ENCODE measurements at regions not wholly inside any gene's neighbourhood (a gene's known extent, or its start where the extent isn't known, plus 50 kb on each side); places are given as distances from the start of the nearest gene placed in this dataset.

GRCh38 chr6:103538381-103538780 lies 1321.3 kb downstream of the HACE1 start:
- Mint-ChIP-seq H3K27me3 (ENCODE audit: low read depth) (no peaks in the 10 kb centered on the region), H3K27ac (no peak overlapping the region), H3K9me3 (no peaks in the 10 kb centered on the region), H3K36me3 (no peaks in the 10 kb centered on the region), H3K4me1 (no peaks in the 10 kb centered on the region), H3K4me3 (no peak overlapping the region)
- TF ChIP-seq CTCF (IDR thresholded peaks at IDR 0.05; ENCODE audit: unreplicated experiment) = no peak
- no peak for DNase-seq (ENCODE audit: low spot score in 2 of 2, unreplicated experiment in 2 of 2)

GRCh38 chr6:103534814-103535213 lies 1324.9 kb downstream of the HACE1 start:
- Mint-ChIP-seq H3K27me3 (ENCODE audit: low read depth) (no peaks in the 10 kb centered on the region), H3K9me3 (no peaks in the 10 kb centered on the region), H3K36me3 (no peaks in the 10 kb centered on the region), H3K27ac (no peak overlapping the region), H3K4me3 (no peak overlapping the region), H3K4me1 (peaks cover 5% of the 10 kb centered on the region)
- no peak for DNase-seq (ENCODE audit: low spot score in 2 of 2, unreplicated experiment in 2 of 2)
- no peak for TF ChIP-seq CTCF (IDR thresholded peaks at IDR 0.05; ENCODE audit: unreplicated experiment)

- Mint-ChIP-seq H3K27me3 (ENCODE audit: low read depth) (no peaks in the 10 kb centered on the region), H3K4me3 (no peak overlapping the region), H3K27ac (no peak overlapping the region), H3K9me3 (peaks cover 3% of the 10 kb centered on the region), H3K4me1 (peaks cover 5% of the 10 kb centered on the region), H3K36me3 (no peaks in the 10 kb centered on the region)
- no peak for TF ChIP-seq CTCF (IDR thresholded peaks at IDR 0.05; ENCODE audit: unreplicated experiment)
- no peak for DNase-seq (ENCODE audit: low spot score in 2 of 2, unreplicated experiment in 2 of 2)
Measured at GRCh38 chr6:103534095-103534494, 1325.6 kb downstream of the HACE1 start.

- Mint-ChIP-seq H3K27me3 (ENCODE audit: low read depth) (no peaks in the 10 kb centered on the region), H3K4me3 (no peak overlapping the region), H3K36me3 (no peaks in the 10 kb centered on the region), H3K4me1 (no peaks in the 10 kb centered on the region), H3K27ac (no peak overlapping the region), H3K9me3 (peaks cover 16% of the 10 kb centered on the region)
- no peak for DNase-seq (ENCODE audit: low spot score in 2 of 2, unreplicated experiment in 2 of 2)
- TF ChIP-seq CTCF (IDR thresholded peaks at IDR 0.05; ENCODE audit: unreplicated experiment) = no peak
Measured at GRCh38 chr6:103522045-103522444, 1337.7 kb downstream of the HACE1 start.

GRCh38 chr6:103516336-103516735 lies 1343.4 kb downstream of the HACE1 start:
- Mint-ChIP-seq H3K36me3 (no peaks in the 10 kb centered on the region), H3K27me3 (ENCODE audit: low read depth) (no peaks in the 10 kb centered on the region), H3K27ac (no peak overlapping the region), H3K9me3 (no peaks in the 10 kb centered on the region), H3K4me3 (no peak overlapping the region), H3K4me1 (no peaks in the 10 kb centered on the region)
- TF ChIP-seq CTCF (IDR thresholded peaks at IDR 0.05; ENCODE audit: unreplicated experiment) = no peak
- DNase-seq (ENCODE audit: low spot score in 2 of 2, unreplicated experiment in 2 of 2) = no peak

GRCh38 chr6:103507052-103507451 lies 1352.7 kb downstream of the HACE1 start:
- Mint-ChIP-seq H3K27ac (no peak overlapping the region), H3K27me3 (ENCODE audit: low read depth) (no peaks in the 10 kb centered on the region), H3K9me3 (peaks cover 4% of the 10 kb centered on the region), H3K4me3 (no peak overlapping the region), H3K4me1 (no peaks in the 10 kb centered on the region), H3K36me3 (no peaks in the 10 kb centered on the region)
- no peak for DNase-seq (ENCODE audit: low spot score in 2 of 2, unreplicated experiment in 2 of 2)
- no peak for TF ChIP-seq CTCF (IDR thresholded peaks at IDR 0.05; ENCODE audit: unreplicated experiment)
